ENCODE measurements at regions not wholly inside any gene's neighbourhood (a gene's known extent, or its start where the extent isn't known, plus 50 kb on each side); places are given as distances from the start of the nearest gene placed in this dataset.

DNA sequence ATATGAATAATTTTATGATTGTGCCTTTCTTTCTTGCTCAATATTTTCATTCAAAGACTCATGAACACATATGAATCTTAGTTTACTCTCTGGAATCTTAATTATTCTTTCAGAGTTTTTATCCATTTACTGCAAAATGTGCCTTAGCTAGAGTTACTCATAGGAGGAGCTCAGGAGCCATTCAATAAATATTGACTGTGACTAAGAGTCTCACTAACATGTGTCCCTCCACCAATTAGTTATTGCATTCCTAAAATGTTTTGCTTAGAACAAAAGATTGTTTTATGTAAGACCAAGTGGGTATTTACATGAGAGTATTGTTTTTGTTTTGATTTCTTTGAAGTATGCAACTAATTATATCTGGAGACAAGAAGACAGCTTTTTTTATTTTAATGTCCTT, 218.4 kb upstream of the MAST4 start:
- Histone ChIP-seq H3K9ac (replicated peaks in 1 of 4; ENCODE audit: extremely low read depth in 1 of 4, low read depth in 3 of 4, low read length in 3 of 4) (no peak overlapping the region), H3K79me2 (ENCODE audit: control insufficient read depth in 1 of 2, insufficient read depth in 2 of 2, low read length in 2 of 2) (no peaks in the 10 kb centered on the region), H2BK12ac (ENCODE audit: low read depth, low read length) (no peak overlapping the region), H3K56ac (replicated peaks; ENCODE audit: insufficient read length, low read depth, low read length) (no peak overlapping the region), H4K8ac (ENCODE audit: extremely low read depth, insufficient read depth, low read length) (no peak overlapping the region), H2AFZ (ENCODE audit: low read length) (no peak overlapping the region), H3K4me1 (replicated peaks in 1 of 4; ENCODE audit: control insufficient read depth in 3 of 4, insufficient read depth in 4 of 4, low read length in 3 of 4) (no peaks in the 10 kb centered on the region; a peak in 1 of 7 replicates), H4K91ac (replicated peaks; ENCODE audit: insufficient read length, low read length) (no peak overlapping the region), H3K36me3 (ENCODE audit: control insufficient read depth in 2 of 4, insufficient read depth in 4 of 4, low read length in 3 of 4) (no peaks in the 10 kb centered on the region), H3K27ac (ENCODE audit: low read depth, low read length) (no peak overlapping the region), H2BK15ac (ENCODE audit: low read length) (no peak overlapping the region), H4K20me1 (replicated peaks in 1 of 2; ENCODE audit: control insufficient read depth in 1 of 2, insufficient read depth in 2 of 2, low read length in 2 of 2) (no peaks in the 10 kb centered on the region), H3K4me3 (ENCODE audit: extremely low read depth in 1 of 4, insufficient read depth in 2 of 4, low read depth in 3 of 4, low read length in 4 of 4) (no peak overlapping the region), H2BK120ac (replicated peaks; ENCODE audit: low read depth, low read length) (no peak overlapping the region), H2BK5ac (ENCODE audit: low read depth, low read length) (no peak overlapping the region), H3K27me3 (replicated peaks in 1 of 4; ENCODE audit: control insufficient read depth in 3 of 4, extremely low read depth in 1 of 4, insufficient read depth in 3 of 4, low read length in 3 of 4) (no peaks in the 10 kb centered on the region), H3K4me2 (ENCODE audit: insufficient read depth in 1 of 2, low read depth in 2 of 2, low read length in 2 of 2) (no peak overlapping the region), H2BK20ac (ENCODE audit: low read length) (no peak overlapping the region), H3K4ac (replicated peaks; ENCODE audit: insufficient read length, low read depth, low read length) (no peak overlapping the region), H3K79me1 (ENCODE audit: low read depth, low read length) (no peaks in the 10 kb centered on the region), H3K23ac (ENCODE audit: insufficient read length) (no peak overlapping the region), H2AK5ac (ENCODE audit: low read depth, low read length) (no peak overlapping the region), H3K14ac (ENCODE audit: insufficient read length) (no peak overlapping the region), H3K18ac (ENCODE audit: extremely low read depth, low read length) (no peak overlapping the region), H3K23me2 (ENCODE audit: low read depth, low read length) (no peaks in the 10 kb centered on the region), H4K5ac (ENCODE audit: insufficient read length, low read depth, low read length) (no peak overlapping the region), H3K9me3 (ENCODE audit: insufficient read depth in 2 of 2, low read depth in 1 of 2, low read length in 1 of 2) (no peaks in the 10 kb centered on the region)
- FAIRE-seq (no peak), DNase-seq (ENCODE audit: low read depth in 1 of 2, low spot score in 2 of 2) (no peak)
- TF ChIP-seq NANOG (IDR thresholded peaks at IDR 0.05; ENCODE audit: insufficient read depth, low read depth, low read length, poor library complexity, severe bottlenecking) (no peak), GTF2F1 (IDR thresholded peaks at IDR 0.05; ENCODE audit: borderline replicate concordance, low read depth, low read length) (no peak), TAF1 (IDR thresholded peaks at IDR 0.05; ENCODE audit: low read depth, low read length) (no peak), TEAD4 (IDR thresholded peaks at IDR 0.05; ENCODE audit: low read depth, low read length) (no peak), EZH2 (IDR thresholded peaks at IDR 0.05; ENCODE audit: low read depth, low read length, severe bottlenecking) (no peak), JUND (IDR thresholded peaks at IDR 0.05; ENCODE audit: low read length) (no peak), RNF2 (IDR thresholded peaks at IDR 0.05; ENCODE audit: borderline replicate concordance, low read depth, low read length, missing control alignments, poor library complexity, severe bottlenecking) (no peak), SUZ12 (IDR thresholded peaks at IDR 0.05; ENCODE audit: low read length) (no peak), CHD1 (IDR thresholded peaks at IDR 0.05; ENCODE audit: low read depth, low read length) (no peak), MAFK (IDR thresholded peaks at IDR 0.05; ENCODE audit: low read depth, low read length) (no peak), JUN (IDR thresholded peaks at IDR 0.05; ENCODE audit: low read depth, low read length) (no peak), CHD2 (IDR thresholded peaks at IDR 0.05; ENCODE audit: low read length) (no peak), TCF12 (IDR thresholded peaks at IDR 0.05; ENCODE audit: low read depth, low read length) (no peak), CTBP2 (IDR thresholded peaks at IDR 0.05; ENCODE audit: borderline replicate concordance, insufficient read depth, insufficient read length, low read length) (no peak), ASH2L (IDR thresholded peaks at IDR 0.05; ENCODE audit: low read length) (no peak), KDM1A (IDR thresholded peaks at IDR 0.05; ENCODE audit: borderline replicate concordance, low read length) (no peak), CREB1 (IDR thresholded peaks at IDR 0.05) (no peak)
- ChIA-PET POLR2A (ENCODE audit: partially characterized antibody) (no interaction called here), CTCF (ENCODE audit: partially characterized antibody) (interaction anchor here (1.7 kb wide), 1 partner anchor 71 kb away, joined by 5 read pairs; no protein-coding TSS in a partner anchor)
